ENCODE measurements at regions not wholly inside any gene's neighbourhood (a gene's known extent, or its start where the extent isn't known, plus 50 kb on each side); places are given as distances from the start of the nearest gene placed in this dataset.

DNA sequence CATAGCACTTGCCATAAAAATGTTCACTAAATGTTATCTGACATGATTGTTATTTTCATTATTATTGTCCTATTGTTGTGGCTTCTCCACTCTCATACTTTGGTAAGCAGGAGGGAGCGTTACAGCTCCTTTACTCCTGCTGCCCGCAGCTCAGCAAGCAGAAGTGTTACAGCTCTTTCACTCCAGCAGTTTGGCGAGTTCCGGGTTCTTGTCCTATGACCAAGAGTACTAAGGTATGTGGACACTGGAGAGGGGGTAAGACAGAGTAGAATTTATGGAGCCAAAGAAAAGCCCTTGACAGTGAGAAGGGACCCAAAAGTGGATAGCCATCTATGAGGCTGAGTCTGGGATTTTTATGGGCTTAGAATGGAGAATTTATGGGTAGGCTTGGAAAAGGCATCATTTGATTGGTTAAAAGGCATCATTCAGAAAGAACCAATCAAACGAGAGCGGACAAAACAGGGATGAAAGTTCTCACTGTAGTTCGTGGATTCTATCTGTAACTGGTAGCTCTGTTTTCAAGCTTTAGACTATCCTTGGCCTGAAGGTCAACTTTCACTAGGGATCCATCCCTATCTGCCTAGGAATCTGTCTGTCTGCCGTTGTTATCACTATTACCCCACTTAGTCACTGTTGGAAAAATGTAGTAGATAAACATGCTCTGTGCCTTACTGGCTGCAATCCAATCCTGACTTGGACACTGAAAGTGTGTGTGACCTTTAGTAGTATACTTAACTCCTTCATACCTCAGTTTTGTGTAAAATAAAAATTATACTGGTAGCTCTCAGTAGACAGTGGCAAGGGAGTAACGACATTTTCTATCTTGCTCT lies 545.6 kb upstream of the LCORL start (continued):
- TF ChIP-seq, protein P1, sequence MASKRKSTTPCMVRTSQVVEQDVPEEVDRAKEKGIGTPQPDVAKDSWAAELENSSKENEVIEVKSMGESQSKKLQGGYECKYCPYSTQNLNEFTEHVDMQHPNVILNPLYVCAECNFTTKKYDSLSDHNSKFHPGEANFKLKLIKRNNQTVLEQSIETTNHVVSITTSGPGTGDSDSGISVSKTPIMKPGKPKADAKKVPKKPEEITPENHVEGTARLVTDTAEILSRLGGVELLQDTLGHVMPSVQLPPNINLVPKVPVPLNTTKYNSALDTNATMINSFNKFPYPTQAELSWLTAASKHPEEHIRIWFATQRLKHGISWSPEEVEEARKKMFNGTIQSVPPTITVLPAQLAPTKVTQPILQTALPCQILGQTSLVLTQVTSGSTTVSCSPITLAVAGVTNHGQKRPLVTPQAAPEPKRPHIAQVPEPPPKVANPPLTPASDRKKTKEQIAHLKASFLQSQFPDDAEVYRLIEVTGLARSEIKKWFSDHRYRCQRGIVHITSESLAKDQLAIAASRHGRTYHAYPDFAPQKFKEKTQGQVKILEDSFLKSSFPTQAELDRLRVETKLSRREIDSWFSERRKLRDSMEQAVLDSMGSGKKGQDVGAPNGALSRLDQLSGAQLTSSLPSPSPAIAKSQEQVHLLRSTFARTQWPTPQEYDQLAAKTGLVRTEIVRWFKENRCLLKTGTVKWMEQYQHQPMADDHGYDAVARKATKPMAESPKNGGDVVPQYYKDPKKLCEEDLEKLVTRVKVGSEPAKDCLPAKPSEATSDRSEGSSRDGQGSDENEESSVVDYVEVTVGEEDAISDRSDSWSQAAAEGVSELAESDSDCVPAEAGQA (IDR thresholded peaks at IDR 0.05; ENCODE audit: low read depth) = no peak
- TF ChIP-seq, protein P1 (CRISPR knock-in tag; IDR thresholded peaks at IDR 0.05; ENCODE audit: borderline replicate concordance) = no peak
- TF ChIP-seq ZBTB1 (CRISPR knock-in tag; IDR thresholded peaks at IDR 0.05; ENCODE audit: borderline replicate concordance) (no peak), ZMAT3 (CRISPR knock-in tag; conservative IDR thresholded peaks at IDR 0.05) (no peak), ZNF30 (CRISPR knock-in tag; IDR thresholded peaks at IDR 0.05) (no peak), RNF2 (conservative IDR thresholded peaks at IDR 0.05; ENCODE audit: low read depth) (no peak), TCF12 (IDR thresholded peaks at IDR 0.05) (no peak), TCF12 (CRISPR knock-in tag; IDR thresholded peaks at IDR 0.05) (no peak), RXRA (CRISPR knock-in tag; IDR thresholded peaks at IDR 0.05) (peak; percentile 72; the same call in 1 of the 2 replicates), KDM4B (CRISPR knock-in tag; IDR thresholded peaks at IDR 0.05) (peak; percentile 49; the same call in 1 of the 2 replicates), NFATC3 (CRISPR knock-in tag; IDR thresholded peaks at IDR 0.05) (no peak), ZNF709 (CRISPR knock-in tag; IDR thresholded peaks at IDR 0.05) (no peak)
- TF ChIP-seq, protein P2, sequence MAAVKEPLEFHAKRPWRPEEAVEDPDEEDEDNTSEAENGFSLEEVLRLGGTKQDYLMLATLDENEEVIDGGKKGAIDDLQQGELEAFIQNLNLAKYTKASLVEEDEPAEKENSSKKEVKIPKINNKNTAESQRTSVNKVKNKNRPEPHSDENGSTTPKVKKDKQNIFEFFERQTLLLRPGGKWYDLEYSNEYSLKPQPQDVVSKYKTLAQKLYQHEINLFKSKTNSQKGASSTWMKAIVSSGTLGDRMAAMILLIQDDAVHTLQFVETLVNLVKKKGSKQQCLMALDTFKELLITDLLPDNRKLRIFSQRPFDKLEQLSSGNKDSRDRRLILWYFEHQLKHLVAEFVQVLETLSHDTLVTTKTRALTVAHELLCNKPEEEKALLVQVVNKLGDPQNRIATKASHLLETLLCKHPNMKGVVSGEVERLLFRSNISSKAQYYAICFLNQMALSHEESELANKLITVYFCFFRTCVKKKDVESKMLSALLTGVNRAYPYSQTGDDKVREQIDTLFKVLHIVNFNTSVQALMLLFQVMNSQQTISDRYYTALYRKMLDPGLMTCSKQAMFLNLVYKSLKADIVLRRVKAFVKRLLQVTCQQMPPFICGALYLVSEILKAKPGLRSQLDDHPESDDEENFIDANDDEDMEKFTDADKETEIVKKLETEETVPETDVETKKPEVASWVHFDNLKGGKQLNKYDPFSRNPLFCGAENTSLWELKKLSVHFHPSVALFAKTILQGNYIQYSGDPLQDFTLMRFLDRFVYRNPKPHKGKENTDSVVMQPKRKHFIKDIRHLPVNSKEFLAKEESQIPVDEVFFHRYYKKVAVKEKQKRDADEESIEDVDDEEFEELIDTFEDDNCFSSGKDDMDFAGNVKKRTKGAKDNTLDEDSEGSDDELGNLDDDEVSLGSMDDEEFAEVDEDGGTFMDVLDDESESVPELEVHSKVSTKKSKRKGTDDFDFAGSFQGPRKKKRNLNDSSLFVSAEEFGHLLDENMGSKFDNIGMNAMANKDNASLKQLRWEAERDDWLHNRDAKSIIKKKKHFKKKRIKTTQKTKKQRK (IDR thresholded peaks at IDR 0.05; ENCODE audit: low read length) = no peak
- TF ChIP-seq, protein P3, sequence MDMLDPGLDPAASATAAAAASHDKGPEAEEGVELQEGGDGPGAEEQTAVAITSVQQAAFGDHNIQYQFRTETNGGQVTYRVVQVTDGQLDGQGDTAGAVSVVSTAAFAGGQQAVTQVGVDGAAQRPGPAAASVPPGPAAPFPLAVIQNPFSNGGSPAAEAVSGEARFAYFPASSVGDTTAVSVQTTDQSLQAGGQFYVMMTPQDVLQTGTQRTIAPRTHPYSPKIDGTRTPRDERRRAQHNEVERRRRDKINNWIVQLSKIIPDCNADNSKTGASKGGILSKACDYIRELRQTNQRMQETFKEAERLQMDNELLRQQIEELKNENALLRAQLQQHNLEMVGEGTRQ (IDR thresholded peaks at IDR 0.05; ENCODE audit: low read depth, low read length) = no peak
- TF ChIP-seq, protein P3 (CRISPR knock-in tag; IDR thresholded peaks at IDR 0.05; ENCODE audit: borderline replicate concordance) = no peak
- TF ChIP-seq, protein P4, sequence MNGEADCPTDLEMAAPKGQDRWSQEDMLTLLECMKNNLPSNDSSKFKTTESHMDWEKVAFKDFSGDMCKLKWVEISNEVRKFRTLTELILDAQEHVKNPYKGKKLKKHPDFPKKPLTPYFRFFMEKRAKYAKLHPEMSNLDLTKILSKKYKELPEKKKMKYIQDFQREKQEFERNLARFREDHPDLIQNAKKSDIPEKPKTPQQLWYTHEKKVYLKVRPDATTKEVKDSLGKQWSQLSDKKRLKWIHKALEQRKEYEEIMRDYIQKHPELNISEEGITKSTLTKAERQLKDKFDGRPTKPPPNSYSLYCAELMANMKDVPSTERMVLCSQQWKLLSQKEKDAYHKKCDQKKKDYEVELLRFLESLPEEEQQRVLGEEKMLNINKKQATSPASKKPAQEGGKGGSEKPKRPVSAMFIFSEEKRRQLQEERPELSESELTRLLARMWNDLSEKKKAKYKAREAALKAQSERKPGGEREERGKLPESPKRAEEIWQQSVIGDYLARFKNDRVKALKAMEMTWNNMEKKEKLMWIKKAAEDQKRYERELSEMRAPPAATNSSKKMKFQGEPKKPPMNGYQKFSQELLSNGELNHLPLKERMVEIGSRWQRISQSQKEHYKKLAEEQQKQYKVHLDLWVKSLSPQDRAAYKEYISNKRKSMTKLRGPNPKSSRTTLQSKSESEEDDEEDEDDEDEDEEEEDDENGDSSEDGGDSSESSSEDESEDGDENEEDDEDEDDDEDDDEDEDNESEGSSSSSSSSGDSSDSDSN (CRISPR knock-in tag; IDR thresholded peaks at IDR 0.05) = no peak

Measured in HepG2 (cell line).